GM12878 (cell line): ENCODE measurements at regions not wholly inside any gene's neighbourhood (a gene's known extent, or its start where the extent isn't known, plus 50 kb on each side); places are given as distances from the start of the nearest gene placed in this dataset.

Source experiments
- CBX3 ChIP-seq: fragments of 200-600 bp; sonication (generic); IDR thresholded peaks from 2 replicates; pipeline ENCODE4 v1.6.1; 2016; ENCODE audit warnings: low read depth, borderline replicate concordance
- EGR1 ChIP-seq, 2 experiments: IDR thresholded peaks; 1 replicate in 1 of 2; 2 replicates in 1 of 2; pipeline ENCODE4 v1.6.1; 2011 to 2012; ENCODE audit warnings: low read depth in 2 of 2, low read length in 2 of 2, borderline replicate concordance in 1 of 2, mild to moderate bottlenecking in 1 of 2, moderate library complexity in 1 of 2
- EP300 ChIP-seq, 2 experiments: fragments of 150-350 bp in 1 of 2; IDR thresholded peaks; 2 replicates each; pipeline ENCODE4 v1.6.1; 2011 to 2012; ENCODE audit warnings: low read depth in 2 of 2, low read length in 2 of 2, borderline replicate concordance in 1 of 2, improper control_type of control experiment in 1 of 2, inconsistent platforms in 1 of 2; ENCODE audit not compliant: control insufficient read depth in 1 of 2
- GABPA ChIP-seq: IDR thresholded peaks from 2 replicates; pipeline ENCODE4 v1.6.1; 2014; ENCODE audit warnings: antibody characterized with exemption, low read depth, mild to moderate bottlenecking, inconsistent platforms
- SIX5 ChIP-seq: IDR thresholded peaks from 2 replicates; pipeline ENCODE4 v1.6.1; 2011; ENCODE audit warnings: mild to moderate bottlenecking, low read depth, low read length, moderate library complexity; ENCODE audit not compliant: severe bottlenecking
- TARDBP ChIP-seq: IDR thresholded peaks from 2 replicates; pipeline ENCODE4 v1.6.1; 2016; ENCODE audit warnings: borderline replicate concordance
- TF ChIP-seq, protein P1 (sequence below): IDR thresholded peaks from 2 replicates; pipeline ENCODE4 v1.6.1; 2012; ENCODE audit warnings: low read depth, low read length, improper control_type of control experiment
- TF ChIP-seq, protein P2 (sequence below): IDR thresholded peaks from 2 replicates; pipeline ENCODE4 v1.6.1; 2011; ENCODE audit warnings: low read depth, low read length, improper control_type of control experiment, borderline replicate concordance
- TF ChIP-seq, protein P3 (sequence below): IDR thresholded peaks from 2 replicates; pipeline ENCODE4 v1.6.1; 2012; ENCODE audit warnings: mild to moderate bottlenecking, low read depth, low read length
- TF ChIP-seq, protein P4 (sequence below): fragments of 450-650 bp; IDR thresholded peaks from 2 replicates; pipeline ENCODE4 v1.6.1; 2014; ENCODE audit warnings: mild to moderate bottlenecking

DNA sequence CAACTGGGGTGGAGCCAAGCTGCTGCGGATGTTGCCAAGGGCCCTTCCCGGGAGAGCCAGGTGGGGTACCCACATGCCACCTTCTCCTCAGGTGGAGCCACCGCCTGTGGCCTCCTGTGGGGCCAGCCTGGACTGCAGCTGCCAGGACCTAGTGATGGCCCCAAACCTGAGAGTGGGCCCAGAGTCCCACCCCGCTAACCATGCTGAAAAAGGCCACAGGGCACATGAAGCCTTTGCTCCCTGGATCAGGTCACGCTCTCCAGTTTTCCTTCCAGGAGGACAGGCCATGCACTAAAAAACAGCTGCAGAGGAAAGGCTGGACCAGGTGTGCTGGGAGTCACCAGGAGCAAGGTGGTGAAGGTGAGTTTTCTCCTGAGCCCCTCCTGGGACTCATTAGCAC, 73.9 kb upstream of the SLC22A16 start:
- TF ChIP-seq TARDBP (no peak), CBX3 (no peak), EP300 (IDR thresholded peaks at IDR 0.05; ENCODE audit: borderline replicate concordance in 1 of 2, control insufficient read depth in 1 of 2, low read depth in 2 of 2, low read length in 2 of 2) (no peak), GABPA (no peak), EGR1 (IDR thresholded peaks at IDR 0.05; ENCODE audit: borderline replicate concordance in 1 of 2, low read depth in 2 of 2, low read length in 2 of 2) (no peak), SIX5 (no peak)
- TF ChIP-seq, protein P1, sequence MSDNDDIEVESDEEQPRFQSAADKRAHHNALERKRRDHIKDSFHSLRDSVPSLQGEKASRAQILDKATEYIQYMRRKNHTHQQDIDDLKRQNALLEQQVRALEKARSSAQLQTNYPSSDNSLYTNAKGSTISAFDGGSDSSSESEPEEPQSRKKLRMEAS = no peak
- TF ChIP-seq, protein P2, sequence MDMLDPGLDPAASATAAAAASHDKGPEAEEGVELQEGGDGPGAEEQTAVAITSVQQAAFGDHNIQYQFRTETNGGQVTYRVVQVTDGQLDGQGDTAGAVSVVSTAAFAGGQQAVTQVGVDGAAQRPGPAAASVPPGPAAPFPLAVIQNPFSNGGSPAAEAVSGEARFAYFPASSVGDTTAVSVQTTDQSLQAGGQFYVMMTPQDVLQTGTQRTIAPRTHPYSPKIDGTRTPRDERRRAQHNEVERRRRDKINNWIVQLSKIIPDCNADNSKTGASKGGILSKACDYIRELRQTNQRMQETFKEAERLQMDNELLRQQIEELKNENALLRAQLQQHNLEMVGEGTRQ = no peak
- TF ChIP-seq, protein P3, sequence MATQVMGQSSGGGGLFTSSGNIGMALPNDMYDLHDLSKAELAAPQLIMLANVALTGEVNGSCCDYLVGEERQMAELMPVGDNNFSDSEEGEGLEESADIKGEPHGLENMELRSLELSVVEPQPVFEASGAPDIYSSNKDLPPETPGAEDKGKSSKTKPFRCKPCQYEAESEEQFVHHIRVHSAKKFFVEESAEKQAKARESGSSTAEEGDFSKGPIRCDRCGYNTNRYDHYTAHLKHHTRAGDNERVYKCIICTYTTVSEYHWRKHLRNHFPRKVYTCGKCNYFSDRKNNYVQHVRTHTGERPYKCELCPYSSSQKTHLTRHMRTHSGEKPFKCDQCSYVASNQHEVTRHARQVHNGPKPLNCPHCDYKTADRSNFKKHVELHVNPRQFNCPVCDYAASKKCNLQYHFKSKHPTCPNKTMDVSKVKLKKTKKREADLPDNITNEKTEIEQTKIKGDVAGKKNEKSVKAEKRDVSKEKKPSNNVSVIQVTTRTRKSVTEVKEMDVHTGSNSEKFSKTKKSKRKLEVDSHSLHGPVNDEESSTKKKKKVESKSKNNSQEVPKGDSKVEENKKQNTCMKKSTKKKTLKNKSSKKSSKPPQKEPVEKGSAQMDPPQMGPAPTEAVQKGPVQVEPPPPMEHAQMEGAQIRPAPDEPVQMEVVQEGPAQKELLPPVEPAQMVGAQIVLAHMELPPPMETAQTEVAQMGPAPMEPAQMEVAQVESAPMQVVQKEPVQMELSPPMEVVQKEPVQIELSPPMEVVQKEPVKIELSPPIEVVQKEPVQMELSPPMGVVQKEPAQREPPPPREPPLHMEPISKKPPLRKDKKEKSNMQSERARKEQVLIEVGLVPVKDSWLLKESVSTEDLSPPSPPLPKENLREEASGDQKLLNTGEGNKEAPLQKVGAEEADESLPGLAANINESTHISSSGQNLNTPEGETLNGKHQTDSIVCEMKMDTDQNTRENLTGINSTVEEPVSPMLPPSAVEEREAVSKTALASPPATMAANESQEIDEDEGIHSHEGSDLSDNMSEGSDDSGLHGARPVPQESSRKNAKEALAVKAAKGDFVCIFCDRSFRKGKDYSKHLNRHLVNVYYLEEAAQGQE = no peak
- TF ChIP-seq, protein P4, sequence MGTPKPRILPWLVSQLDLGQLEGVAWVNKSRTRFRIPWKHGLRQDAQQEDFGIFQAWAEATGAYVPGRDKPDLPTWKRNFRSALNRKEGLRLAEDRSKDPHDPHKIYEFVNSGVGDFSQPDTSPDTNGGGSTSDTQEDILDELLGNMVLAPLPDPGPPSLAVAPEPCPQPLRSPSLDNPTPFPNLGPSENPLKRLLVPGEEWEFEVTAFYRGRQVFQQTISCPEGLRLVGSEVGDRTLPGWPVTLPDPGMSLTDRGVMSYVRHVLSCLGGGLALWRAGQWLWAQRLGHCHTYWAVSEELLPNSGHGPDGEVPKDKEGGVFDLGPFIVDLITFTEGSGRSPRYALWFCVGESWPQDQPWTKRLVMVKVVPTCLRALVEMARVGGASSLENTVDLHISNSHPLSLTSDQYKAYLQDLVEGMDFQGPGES = no peak
